Effector memory CD4-positive, alpha-beta T cell (primary cell): ENCODE measurements at regions not wholly inside any gene's neighbourhood (a gene's known extent, or its start where the extent isn't known, plus 50 kb on each side); places are given as distances from the start of the nearest gene placed in this dataset.

ENCODE experiments used
- DNase-seq, 3 donors: peaks; one replicate each; pipeline ENCODE4 v3.0.0-alpha.2; 2020
- H3K27ac ChIP-seq: 2 replicates; pipeline ENCODE4 v1.7.0; 2013; ENCODE audit warnings: mild to moderate bottlenecking, low read length, moderate library complexity; ENCODE audit not compliant: insufficient read depth, poor library complexity, severe bottlenecking
- H3K27me3 ChIP-seq: replicated peaks from 2 replicates; pipeline ENCODE4 v1.7.0; 2013; ENCODE audit warnings: mild to moderate bottlenecking, low read length; ENCODE audit not compliant: insufficient read depth, control insufficient read depth, poor library complexity, severe bottlenecking
- H3K36me3 ChIP-seq: 2 replicates; pipeline ENCODE4 v1.7.0; 2013; ENCODE audit warnings: mild to moderate bottlenecking, low read length, moderate library complexity; ENCODE audit not compliant: control insufficient read depth, insufficient read depth
- H3K4me1 ChIP-seq: 2 replicates; pipeline ENCODE4 v1.7.0; 2013; ENCODE audit warnings: low read length, mild to moderate bottlenecking; ENCODE audit not compliant: control insufficient read depth, insufficient read depth, poor library complexity, severe bottlenecking
- H3K4me3 ChIP-seq: 2 replicates; pipeline ENCODE4 v1.7.0; 2013; ENCODE audit warnings: low read length, low read depth, mild to moderate bottlenecking; ENCODE audit not compliant: insufficient read depth, poor library complexity, severe bottlenecking
- H3K9me3 ChIP-seq: 2 replicates; pipeline ENCODE4 v1.7.0; 2013; ENCODE audit warnings: mild to moderate bottlenecking, low read length, moderate library complexity; ENCODE audit not compliant: control insufficient read depth

DNA sequence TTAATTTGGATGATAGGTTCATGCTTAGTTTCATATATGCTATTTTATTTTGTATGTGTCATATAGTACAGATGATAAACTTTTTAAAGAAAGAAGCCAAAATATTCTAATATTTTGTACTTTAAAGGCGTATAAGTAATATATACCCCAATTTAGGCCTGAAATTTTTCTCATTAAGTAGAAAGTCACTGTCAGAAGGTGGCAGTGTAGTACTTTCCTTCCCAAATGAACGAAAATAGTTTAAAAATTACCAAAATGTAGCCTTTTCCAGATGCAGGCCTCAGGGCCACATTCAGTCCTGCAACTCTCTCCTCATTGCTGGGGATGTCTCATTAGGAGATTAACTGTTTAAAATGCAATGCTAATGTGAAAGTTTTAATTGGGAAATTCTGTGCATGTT, 1263.6 kb downstream of the C4orf33 start:
- no peak for DNase-seq
- Histone ChIP-seq H3K4me3 (no peak overlapping the region), H3K27me3 (no peaks in the 10 kb centered on the region), H3K9me3 (no peaks in the 10 kb centered on the region), H3K4me1 (no peaks in the 10 kb centered on the region), H3K36me3 (no peaks in the 10 kb centered on the region), H3K27ac (no peak overlapping the region)

DNA sequence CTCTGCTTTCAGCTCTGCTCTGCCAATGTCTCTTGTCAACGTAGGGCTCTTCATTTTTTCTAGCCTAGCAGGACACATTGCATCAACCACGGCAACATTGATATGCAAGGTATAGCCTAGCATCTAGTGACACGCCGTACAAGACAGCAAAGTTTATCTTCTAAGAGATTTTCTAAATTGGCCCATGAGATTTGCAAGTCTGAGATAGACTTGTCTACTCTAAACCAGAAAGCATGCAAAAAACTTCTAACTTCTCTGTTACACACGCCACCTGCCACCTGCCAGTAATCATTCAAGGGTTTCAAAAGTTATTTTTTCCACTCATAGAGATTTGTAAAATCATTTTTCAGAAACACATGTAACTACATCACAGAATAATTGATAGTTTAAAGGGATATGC, 1265.7 kb downstream of the C4orf33 start:
- Histone ChIP-seq H3K27me3 (no peaks in the 10 kb centered on the region), H3K36me3 (no peaks in the 10 kb centered on the region), H3K4me3 (no peak overlapping the region), H3K27ac (no peak overlapping the region), H3K4me1 (no peaks in the 10 kb centered on the region), H3K9me3 (no peaks in the 10 kb centered on the region)
- DNase-seq: no peak

DNA sequence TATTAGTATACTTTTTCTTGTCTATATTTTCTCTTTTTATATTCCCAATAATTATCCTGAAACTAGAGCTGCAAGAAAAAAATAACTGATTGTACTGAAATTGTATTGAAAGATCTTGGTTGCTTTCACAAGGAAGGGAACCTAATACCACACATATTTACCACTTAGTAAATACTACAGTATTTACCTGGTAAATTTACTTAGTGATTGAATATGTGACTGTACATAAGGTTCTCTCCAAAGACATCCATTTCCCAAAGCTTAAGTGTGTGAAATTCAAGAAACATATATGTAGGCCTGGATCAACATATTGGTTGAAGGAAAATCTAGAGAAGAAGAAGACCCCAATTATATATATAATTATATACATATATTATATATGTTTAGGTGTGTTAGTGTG, 1272.7 kb downstream of the C4orf33 start:
- Histone ChIP-seq H3K36me3 (no peaks in the 10 kb centered on the region), H3K4me3 (no peak overlapping the region), H3K27me3 (no peaks in the 10 kb centered on the region), H3K9me3 (no peaks in the 10 kb centered on the region), H3K4me1 (no peaks in the 10 kb centered on the region), H3K27ac (no peak overlapping the region)
- DNase-seq: no peak

DNA sequence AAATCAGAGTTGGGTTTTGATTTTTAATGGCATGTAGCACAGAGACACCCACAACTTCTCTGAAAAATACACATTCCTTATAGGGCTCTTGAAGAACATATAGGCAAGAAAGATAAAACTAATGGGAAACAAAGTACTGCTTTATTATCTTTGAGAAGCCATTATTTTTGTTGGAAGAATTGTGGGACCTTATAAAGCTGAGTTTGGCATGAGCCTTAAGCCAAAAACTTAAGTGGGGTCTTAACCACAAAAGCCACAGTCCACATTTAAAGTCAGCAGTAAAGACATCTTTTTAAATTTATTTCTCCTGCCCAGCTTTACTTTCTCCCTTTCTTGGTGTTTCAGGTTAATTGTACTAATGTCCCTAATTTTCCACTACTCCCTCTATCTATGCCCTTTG, 1297.3 kb downstream of the C4orf33 start:
- H3K27ac ChIP-seq: no peak overlapping the region
- no peak overlapping the region for H3K4me3 ChIP-seq
- no peaks in the 10 kb centered on the region for H3K27me3 ChIP-seq
- DNase-seq: no peak
- H3K9me3 ChIP-seq: no peaks in the 10 kb centered on the region
- H3K36me3 ChIP-seq: no peaks in the 10 kb centered on the region
- no peaks in the 10 kb centered on the region for H3K4me1 ChIP-seq

DNA sequence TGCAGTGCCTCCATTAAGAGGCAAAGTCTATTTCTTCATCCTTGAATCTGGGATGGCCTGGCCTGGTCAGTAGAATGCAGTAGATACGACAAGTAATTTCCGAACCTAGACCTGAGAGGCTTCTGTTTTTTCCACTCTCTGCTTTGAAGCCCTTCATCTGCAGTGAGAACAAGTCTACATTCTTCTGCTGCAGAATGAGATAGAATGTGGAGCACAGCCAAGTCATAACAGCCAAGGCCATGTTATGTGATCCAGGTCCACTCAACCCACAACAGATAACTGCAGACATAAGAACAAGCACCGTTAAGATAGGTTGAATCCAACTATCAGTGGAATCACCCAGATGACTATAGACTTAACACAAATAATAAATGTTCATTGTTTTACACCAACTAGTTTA, 1297.7 kb downstream of the C4orf33 start:
- no peaks in the 10 kb centered on the region for H3K27me3 ChIP-seq
- H3K9me3 ChIP-seq: no peaks in the 10 kb centered on the region
- DNase-seq: no peak
- no peaks in the 10 kb centered on the region for H3K36me3 ChIP-seq
- H3K4me1 ChIP-seq: no peaks in the 10 kb centered on the region
- H3K27ac ChIP-seq: no peak overlapping the region
- no peak overlapping the region for H3K4me3 ChIP-seq

DNA sequence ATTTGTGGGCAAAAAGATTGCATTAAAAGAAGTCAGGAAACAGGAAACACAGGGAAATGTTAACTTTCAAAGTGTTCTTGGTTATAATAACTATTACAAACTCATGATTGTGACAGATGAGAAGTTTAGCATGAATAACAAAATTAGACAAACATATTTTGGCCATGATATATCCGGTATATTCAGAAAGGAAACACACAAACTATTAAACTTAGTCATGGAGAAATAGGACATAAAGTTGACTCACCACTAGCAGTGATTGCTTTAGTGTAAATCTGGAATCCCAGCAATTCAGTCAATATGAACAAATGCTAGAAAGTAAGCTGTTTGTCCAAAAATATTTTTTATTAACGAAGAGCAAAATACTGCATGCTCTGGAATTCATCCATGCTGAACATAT, 1299.9 kb downstream of the C4orf33 start:
- no peaks in the 10 kb centered on the region for H3K36me3 ChIP-seq
- H3K4me1 ChIP-seq: no peaks in the 10 kb centered on the region
- H3K27ac ChIP-seq: no peak overlapping the region
- H3K4me3 ChIP-seq: no peak overlapping the region
- H3K27me3 ChIP-seq: no peaks in the 10 kb centered on the region
- no peaks in the 10 kb centered on the region for H3K9me3 ChIP-seq
- no peak for DNase-seq

DNA sequence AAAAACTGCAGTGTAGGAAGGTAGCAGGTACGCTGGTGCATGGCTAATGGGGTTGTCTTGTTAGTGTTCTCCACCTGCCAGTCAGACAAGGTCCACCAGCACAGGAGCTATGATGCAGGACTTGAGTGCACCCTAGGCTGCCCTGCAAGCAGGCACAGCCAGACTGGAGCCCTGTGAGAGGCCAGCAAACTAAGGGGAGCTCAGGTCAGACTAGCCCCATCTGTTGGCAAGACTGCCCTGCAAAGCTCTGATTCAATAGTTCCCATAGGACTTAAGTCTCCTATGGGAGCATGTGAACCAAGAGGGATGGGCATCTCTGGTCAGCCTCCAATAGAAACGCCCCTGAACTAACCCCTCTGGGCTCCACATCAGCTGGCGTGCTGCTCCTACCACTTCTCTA, 1307.3 kb downstream of the C4orf33 start:
- H3K9me3 ChIP-seq: no peaks in the 10 kb centered on the region
- no peak overlapping the region for H3K27ac ChIP-seq
- no peaks in the 10 kb centered on the region for H3K27me3 ChIP-seq
- H3K4me3 ChIP-seq: no peak overlapping the region
- H3K4me1 ChIP-seq: no peaks in the 10 kb centered on the region
- H3K36me3 ChIP-seq: no peaks in the 10 kb centered on the region
- no peak for DNase-seq

DNA sequence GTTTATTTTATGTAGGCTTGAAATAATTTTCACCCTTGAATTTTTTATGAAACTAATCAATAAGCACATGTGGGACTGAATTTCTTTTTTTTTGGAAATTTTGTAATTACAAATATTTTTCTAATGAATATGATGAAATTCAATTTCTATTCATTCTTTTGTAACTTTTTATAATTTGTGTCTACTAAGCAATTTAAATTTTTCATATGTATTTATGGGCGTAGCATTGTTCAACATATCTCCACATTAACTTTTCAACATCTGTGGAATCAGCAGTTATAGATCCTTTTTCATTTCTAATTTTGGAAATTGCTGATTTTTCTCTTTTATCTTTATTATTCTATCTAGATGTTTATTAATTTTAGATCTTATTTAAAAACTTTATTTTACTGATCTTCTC, 1320.3 kb downstream of the C4orf33 start:
- H3K27ac ChIP-seq: no peak overlapping the region
- H3K36me3 ChIP-seq: no peaks in the 10 kb centered on the region
- H3K4me3 ChIP-seq: no peak overlapping the region
- DNase-seq: no peak
- H3K27me3 ChIP-seq: no peaks in the 10 kb centered on the region
- no peaks in the 10 kb centered on the region for H3K4me1 ChIP-seq
- no peaks in the 10 kb centered on the region for H3K9me3 ChIP-seq

DNA sequence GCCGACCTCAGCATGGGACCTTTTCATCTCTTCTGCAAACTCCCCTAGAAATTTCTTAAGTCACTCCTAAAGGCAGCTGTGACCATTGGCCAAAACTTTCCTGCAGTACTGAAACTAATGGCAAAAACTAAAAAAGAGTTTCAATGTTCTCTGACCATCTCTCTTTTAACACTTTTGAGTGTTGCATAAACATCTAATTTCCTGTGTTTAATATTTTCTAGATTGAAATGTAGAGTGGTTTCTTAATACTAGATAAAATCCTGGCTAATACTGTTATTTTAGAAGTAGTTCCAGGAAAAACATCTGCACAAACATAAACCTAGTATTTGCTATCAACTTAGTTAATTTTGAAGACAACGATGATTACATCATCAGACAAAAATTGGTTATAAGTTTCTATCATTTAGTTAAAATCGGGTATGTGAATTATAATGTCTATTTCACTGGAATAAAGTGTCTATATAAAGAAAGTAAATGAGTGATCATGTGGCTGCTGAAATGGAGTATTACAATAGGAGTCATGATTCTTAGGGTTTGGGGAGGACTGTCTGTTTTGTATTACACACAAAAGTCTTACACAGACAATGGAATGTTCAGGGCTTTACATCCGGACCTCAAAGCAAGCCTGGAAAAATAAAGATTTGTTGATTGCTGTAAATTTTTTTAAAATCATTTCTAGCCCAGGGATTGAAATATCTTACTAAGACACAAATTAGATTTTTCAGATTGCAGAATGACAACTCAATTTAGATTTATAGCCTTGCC, 1323.4 kb downstream of the C4orf33 start:
- DNase-seq: no peak
- H3K36me3 ChIP-seq: no peaks in the 10 kb centered on the region
- H3K27me3 ChIP-seq: no peaks in the 10 kb centered on the region
- no peaks in the 10 kb centered on the region for H3K4me1 ChIP-seq
- H3K4me3 ChIP-seq: no peak overlapping the region
- H3K27ac ChIP-seq: no peak overlapping the region
- H3K9me3 ChIP-seq: no peaks in the 10 kb centered on the region

DNA sequence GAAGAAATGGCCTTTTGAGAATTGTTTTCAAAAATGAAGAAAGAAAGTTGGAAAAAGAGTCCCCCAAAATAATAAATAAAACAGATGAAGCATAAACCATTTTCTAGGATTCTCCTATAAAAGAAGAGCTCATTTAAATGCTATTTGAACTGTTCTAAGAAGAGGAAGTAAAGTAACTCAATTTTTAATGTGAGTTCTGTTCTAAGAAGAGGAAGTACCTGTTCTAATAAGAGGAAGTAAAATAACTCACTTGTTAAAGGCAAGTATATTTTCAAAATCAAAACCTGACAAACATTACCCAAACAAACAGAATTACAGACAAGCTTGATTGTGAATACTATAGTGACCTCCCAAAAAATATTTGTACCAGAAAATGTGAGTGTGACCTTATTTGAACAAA, 1326.3 kb downstream of the C4orf33 start:
- Histone ChIP-seq H3K4me3 (no peak overlapping the region), H3K9me3 (no peaks in the 10 kb centered on the region), H3K27ac (no peak overlapping the region), H3K4me1 (no peaks in the 10 kb centered on the region), H3K36me3 (no peaks in the 10 kb centered on the region), H3K27me3 (no peaks in the 10 kb centered on the region)
- DNase-seq: no peak
